GM10266 (cell line): ENCODE measurements at regions not wholly inside any gene's neighbourhood (a gene's known extent, or its start where the extent isn't known, plus 50 kb on each side); places are given as distances from the start of the nearest gene placed in this dataset.

Source experiments
- DNase-seq: peaks from one replicate; pipeline ENCODE4 v3.0.0; 2012; ENCODE audit errors: extremely low spot score
- TF ChIP-seq, protein P1 (sequence below): IDR thresholded peaks from 2 replicates; pipeline ENCODE4 v1.5.1; 2012; ENCODE audit warnings: mild to moderate bottlenecking, low read depth; ENCODE audit not compliant: control insufficient read depth, insufficient read depth; ENCODE audit errors: missing control alignments

- TF ChIP-seq, protein P1, sequence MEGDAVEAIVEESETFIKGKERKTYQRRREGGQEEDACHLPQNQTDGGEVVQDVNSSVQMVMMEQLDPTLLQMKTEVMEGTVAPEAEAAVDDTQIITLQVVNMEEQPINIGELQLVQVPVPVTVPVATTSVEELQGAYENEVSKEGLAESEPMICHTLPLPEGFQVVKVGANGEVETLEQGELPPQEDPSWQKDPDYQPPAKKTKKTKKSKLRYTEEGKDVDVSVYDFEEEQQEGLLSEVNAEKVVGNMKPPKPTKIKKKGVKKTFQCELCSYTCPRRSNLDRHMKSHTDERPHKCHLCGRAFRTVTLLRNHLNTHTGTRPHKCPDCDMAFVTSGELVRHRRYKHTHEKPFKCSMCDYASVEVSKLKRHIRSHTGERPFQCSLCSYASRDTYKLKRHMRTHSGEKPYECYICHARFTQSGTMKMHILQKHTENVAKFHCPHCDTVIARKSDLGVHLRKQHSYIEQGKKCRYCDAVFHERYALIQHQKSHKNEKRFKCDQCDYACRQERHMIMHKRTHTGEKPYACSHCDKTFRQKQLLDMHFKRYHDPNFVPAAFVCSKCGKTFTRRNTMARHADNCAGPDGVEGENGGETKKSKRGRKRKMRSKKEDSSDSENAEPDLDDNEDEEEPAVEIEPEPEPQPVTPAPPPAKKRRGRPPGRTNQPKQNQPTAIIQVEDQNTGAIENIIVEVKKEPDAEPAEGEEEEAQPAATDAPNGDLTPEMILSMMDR: no peak
- no peak for DNase-seq
Observed at GRCh38 chr5:135127439-135128240, 93.6 kb upstream of the PITX1 start.

DNA sequence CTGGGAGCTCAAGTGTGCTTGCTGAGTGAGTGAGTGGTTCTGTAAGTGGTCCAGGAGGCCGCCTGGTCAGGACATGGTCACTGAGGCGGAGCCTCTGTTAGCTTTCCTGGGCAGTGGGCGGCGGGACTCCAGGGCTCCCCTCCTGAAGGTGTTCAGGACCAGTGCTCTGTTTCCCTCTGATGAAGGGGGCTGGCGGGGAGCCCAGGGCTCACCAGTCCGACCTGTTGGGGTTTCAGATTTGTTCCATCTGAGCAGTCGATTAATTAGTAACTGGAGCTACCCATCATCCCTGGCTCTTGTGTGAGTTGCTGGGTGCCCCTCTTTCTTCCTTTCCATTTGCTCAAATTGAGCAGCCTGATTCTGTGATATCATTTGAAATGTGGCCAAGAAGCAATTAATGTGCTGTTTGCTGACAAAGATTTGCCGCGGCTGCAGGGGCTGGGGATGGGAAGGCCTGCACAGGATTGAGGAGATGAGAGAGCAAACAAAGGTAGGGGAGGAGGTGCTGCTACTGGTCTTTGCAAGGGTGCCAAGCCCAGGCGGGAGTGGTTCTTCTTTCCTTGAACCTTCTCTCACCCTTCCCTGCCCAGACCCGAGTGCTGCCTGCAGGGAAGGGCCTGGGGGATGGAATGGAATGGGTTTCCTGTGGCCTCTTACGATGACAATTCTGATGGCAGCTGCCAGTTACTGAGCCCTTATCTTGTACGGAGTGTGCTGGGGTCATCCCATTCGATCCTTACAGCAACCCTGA is 92.8 kb upstream of the PITX1 start:
- no peak for DNase-seq
- TF ChIP-seq, protein P1: no peak

DNA sequence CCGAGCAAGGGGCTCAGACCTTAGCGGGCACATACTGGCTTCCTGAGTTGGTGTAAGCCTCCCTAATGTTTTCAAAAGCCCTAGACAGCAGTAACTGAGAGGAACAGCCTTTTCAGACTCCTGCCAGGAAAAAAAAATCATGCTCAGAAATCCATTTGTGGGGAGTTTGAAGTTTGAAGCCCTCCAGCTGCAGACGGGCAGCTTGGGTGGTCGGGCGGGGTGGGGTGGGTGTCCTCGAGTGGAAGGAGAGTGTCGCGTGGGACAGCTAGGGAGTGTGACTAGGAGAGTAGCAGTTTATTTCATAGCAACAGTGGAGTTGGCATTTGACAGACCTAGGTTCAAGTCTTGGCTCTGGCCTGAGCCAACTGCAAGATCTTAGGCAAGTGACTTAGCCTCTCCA is 90.7 kb upstream of the PITX1 start:
- TF ChIP-seq, protein P1: no peak
- no peak for DNase-seq

DNA sequence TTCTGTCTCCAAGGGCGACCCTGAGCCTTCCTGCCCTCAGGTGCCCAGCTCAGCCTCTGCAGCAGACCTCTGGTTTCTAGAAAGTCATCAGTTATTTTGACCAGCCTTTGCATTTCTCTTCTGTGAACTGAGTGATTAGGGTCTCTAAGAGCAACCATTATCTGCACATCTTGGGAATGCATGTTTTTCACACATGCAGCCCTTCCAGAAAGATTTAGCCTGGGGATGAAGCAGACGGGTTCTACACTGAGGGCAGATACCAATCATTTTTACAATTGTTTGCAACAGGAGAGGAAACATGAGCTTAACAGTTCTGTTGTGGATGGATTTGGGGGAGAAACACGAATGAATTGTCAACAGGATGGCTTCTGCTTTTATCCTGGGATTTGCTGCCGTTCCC is 90.1 kb upstream of the PITX1 start:
- DNase-seq: no peak
- TF ChIP-seq, protein P1: no peak

DNA sequence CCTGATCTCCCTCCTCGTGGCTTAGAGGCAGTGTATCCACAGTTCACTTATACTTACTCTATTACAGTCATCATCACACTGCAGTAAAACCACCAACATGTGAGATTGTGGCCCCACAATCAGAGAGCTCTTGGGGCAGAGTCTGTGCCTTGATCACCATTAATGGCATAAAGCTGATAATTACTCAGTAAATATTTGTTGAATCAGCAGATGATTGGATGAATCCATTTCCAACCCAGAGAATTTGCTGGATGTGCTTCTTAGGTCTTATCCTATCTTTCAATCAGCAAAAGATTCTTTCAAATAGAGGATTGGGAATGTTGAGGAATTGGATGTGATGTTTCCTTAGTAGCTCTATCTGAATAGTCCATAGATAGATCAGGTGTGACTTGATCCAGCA is 88.8 kb upstream of the PITX1 start:
- DNase-seq: no peak
- TF ChIP-seq, protein P1: no peak

DNA sequence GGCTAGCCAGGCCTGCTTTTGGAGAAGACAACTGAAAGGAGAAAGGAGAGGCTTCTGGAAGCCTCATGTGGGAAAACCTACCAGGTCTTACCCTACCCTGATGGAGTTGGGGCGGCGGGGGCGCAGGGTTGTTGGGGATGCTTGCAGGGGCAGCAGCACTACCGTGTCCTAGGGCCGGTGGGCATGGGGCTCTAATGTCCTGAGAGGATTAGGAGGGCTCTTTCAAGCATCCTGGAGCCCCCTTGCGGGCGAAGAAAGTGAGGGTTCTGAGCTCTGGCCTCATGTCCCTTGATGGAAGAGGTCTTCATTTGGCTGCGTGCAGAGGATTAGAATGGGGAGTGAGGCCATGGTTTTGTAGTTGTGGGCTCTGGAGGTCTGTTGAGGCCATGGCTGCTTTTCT is 86.9 kb upstream of the PITX1 start:
- TF ChIP-seq, protein P1: no peak
- no peak for DNase-seq

- no peak for DNase-seq
- TF ChIP-seq, protein P1: no peak
Observed at GRCh38 chr5:135119481-135119880, 85.5 kb upstream of the PITX1 start.
